Activated CD8-positive, alpha-beta T cell treated with anti-CD3 and anti-CD28 coated beads, Interleukin-2, amount 10 ng/mL, durations not matched to agents 7 days and 5 days (primary cell): ENCODE measurements at regions not wholly inside any gene's neighbourhood (a gene's known extent, or its start where the extent isn't known, plus 50 kb on each side); places are given as distances from the start of the nearest gene placed in this dataset.

Experiments
- ATAC-seq: fragments of 150-1000 bp; cut with Tn5 transposase; one replicate; pipeline ENCODE4 v1.10.0; 2021; ENCODE audit warnings: moderate library complexity
- CTCF ChIA-PET: fragments of 350-600 bp; sonication (Branson Sonifier 250); formaldehyde crosslinking; loops from one replicate; lab custom pipeline; 2021; ENCODE audit warnings: antibody characterized with exemption; lab: Charles Lee
- POLR2A ChIA-PET: fragments of 350-600 bp; sonication (Branson Sonifier 250); formaldehyde crosslinking; loops from one replicate; lab custom pipeline; 2021; ENCODE audit warnings: antibody characterized with exemption; lab: Charles Lee
- DNase-seq: peaks from one replicate; pipeline ENCODE4 v3.0.0-alpha.2; 2020
- H3K27ac Mint-ChIP-seq: one replicate; pipeline ENCODE4 v1.8.0; 2021; ENCODE audit warnings: mild to moderate bottlenecking, mixed read lengths
- H3K27me3 Mint-ChIP-seq: one replicate; pipeline ENCODE4 v1.8.0; 2021; ENCODE audit warnings: low read depth, mixed read lengths
- H3K36me3 Mint-ChIP-seq: one replicate; pipeline ENCODE4 v1.8.0; 2021; ENCODE audit warnings: low read depth, mixed read lengths
- H3K4me1 Mint-ChIP-seq: one replicate; pipeline ENCODE4 v1.8.0; 2021; ENCODE audit warnings: low read depth, mixed read lengths
- H3K4me3 Mint-ChIP-seq: one replicate; pipeline ENCODE4 v1.8.0; 2021; ENCODE audit warnings: mild to moderate bottlenecking, mixed read lengths
- H3K9me3 Mint-ChIP-seq: one replicate; pipeline ENCODE4 v1.8.0; 2022; ENCODE audit warnings: mixed read lengths; ENCODE audit not compliant: insufficient read depth

- ChIA-PET POLR2A (no interaction called here), CTCF (no interaction called here)
- H3K4me3 Mint-ChIP-seq = no peak overlapping the region
- no peak overlapping the region for H3K27ac Mint-ChIP-seq
- no peaks in the 10 kb centered on the region for H3K27me3 Mint-ChIP-seq
- ATAC-seq (no peak), DNase-seq (no peak)
- no peaks in the 10 kb centered on the region for H3K4me1 Mint-ChIP-seq
- no peaks in the 10 kb centered on the region for H3K36me3 Mint-ChIP-seq
- H3K9me3 Mint-ChIP-seq = peaks cover 6% of the 10 kb centered on the region
Observed at GRCh38 chr9:107727086-107727780, 237.7 kb upstream of the KLF4 start.

GRCh38 chr9:107723015-107723414, 233.4 kb upstream of the KLF4 start:
- CTCF ChIA-PET = no interaction called here
- H3K36me3 Mint-ChIP-seq = no peaks in the 10 kb centered on the region
- H3K27ac Mint-ChIP-seq = no peak overlapping the region
- H3K4me3 Mint-ChIP-seq = no peak overlapping the region
- POLR2A ChIA-PET = no interaction called here
- ATAC-seq (no peak), DNase-seq (no peak)
- H3K4me1 Mint-ChIP-seq = no peaks in the 10 kb centered on the region
- no peaks in the 10 kb centered on the region for H3K27me3 Mint-ChIP-seq
- H3K9me3 Mint-ChIP-seq = peaks cover 3% of the 10 kb centered on the region

GRCh38 chr9:107721705-107722245, 232.2 kb upstream of the KLF4 start:
- CTCF ChIA-PET = no interaction called here
- H3K27ac Mint-ChIP-seq = no peak overlapping the region

GRCh38 chr9:107720501-107720900, 230.9 kb upstream of the KLF4 start:
- no peaks in the 10 kb centered on the region for H3K36me3 Mint-ChIP-seq
- no peak overlapping the region for H3K27ac Mint-ChIP-seq
- H3K9me3 Mint-ChIP-seq = peaks cover 3% of the 10 kb centered on the region
- DNase-seq = no peak
- H3K4me1 Mint-ChIP-seq = no peaks in the 10 kb centered on the region
- no peak for ATAC-seq
- no peak overlapping the region for H3K4me3 Mint-ChIP-seq
- ChIA-PET CTCF (no interaction called here), POLR2A (no interaction called here)
- no peaks in the 10 kb centered on the region for H3K27me3 Mint-ChIP-seq

More at GRCh38 chr9:107721705-107722245, 232.2 kb upstream of the KLF4 start:
- POLR2A ChIA-PET = no interaction called here
- ATAC-seq (no peak), DNase-seq (no peak)
- Mint-ChIP-seq H3K9me3 (peaks cover 3% of the 10 kb centered on the region), H3K4me1 (no peaks in the 10 kb centered on the region), H3K36me3 (no peaks in the 10 kb centered on the region), H3K27me3 (no peaks in the 10 kb centered on the region), H3K4me3 (no peak overlapping the region)

- H3K27ac Mint-ChIP-seq = no peak overlapping the region
- DNase-seq (no peak), ATAC-seq (no peak)
- no peaks in the 10 kb centered on the region for H3K27me3 Mint-ChIP-seq
- H3K4me1 Mint-ChIP-seq = no peaks in the 10 kb centered on the region
- no peak overlapping the region for H3K4me3 Mint-ChIP-seq
- H3K36me3 Mint-ChIP-seq = no peaks in the 10 kb centered on the region
- H3K9me3 Mint-ChIP-seq = peaks cover 3% of the 10 kb centered on the region
- ChIA-PET CTCF (no interaction called here), POLR2A (no interaction called here)
Observed at GRCh38 chr9:107717529-107718314, 228.2 kb upstream of the KLF4 start.

GRCh38 chr9:107715740-107716139, 226.2 kb upstream of the KLF4 start:
- CTCF ChIA-PET = no interaction called here
- DNase-seq = no peak
- H3K27me3 Mint-ChIP-seq = no peaks in the 10 kb centered on the region
- H3K4me3 Mint-ChIP-seq = no peak overlapping the region
- ATAC-seq = no peak
- no peaks in the 10 kb centered on the region for H3K36me3 Mint-ChIP-seq
- POLR2A ChIA-PET = no interaction called here
- H3K9me3 Mint-ChIP-seq = no peaks in the 10 kb centered on the region
- H3K27ac Mint-ChIP-seq = no peak overlapping the region
- H3K4me1 Mint-ChIP-seq = no peaks in the 10 kb centered on the region

- no peak for DNase-seq
- Mint-ChIP-seq H3K9me3 (no peaks in the 10 kb centered on the region), H3K4me3 (no peak overlapping the region), H3K27me3 (no peaks in the 10 kb centered on the region), H3K36me3 (no peaks in the 10 kb centered on the region), H3K4me1 (no peaks in the 10 kb centered on the region), H3K27ac (no peak overlapping the region)
- no peak for ATAC-seq
- POLR2A ChIA-PET = no interaction called here
- CTCF ChIA-PET = no interaction called here
Observed at GRCh38 chr9:107713470-107713869, 223.9 kb upstream of the KLF4 start.

GRCh38 chr9:107712390-107712789, 222.8 kb upstream of the KLF4 start:
- H3K9me3 Mint-ChIP-seq = no peaks in the 10 kb centered on the region

GRCh38 chr9:107711542-107711941, 222.0 kb upstream of the KLF4 start:
- H3K27me3 Mint-ChIP-seq = no peaks in the 10 kb centered on the region
- ChIA-PET CTCF (no interaction called here), POLR2A (no interaction called here)
- no peak overlapping the region for H3K4me3 Mint-ChIP-seq
- no peaks in the 10 kb centered on the region for H3K4me1 Mint-ChIP-seq
- H3K27ac Mint-ChIP-seq = no peak overlapping the region
- no peaks in the 10 kb centered on the region for H3K9me3 Mint-ChIP-seq
- DNase-seq (no peak), ATAC-seq (no peak)
- H3K36me3 Mint-ChIP-seq = no peaks in the 10 kb centered on the region

More at GRCh38 chr9:107712390-107712789, 222.8 kb upstream of the KLF4 start:
- ChIA-PET CTCF (no interaction called here), POLR2A (no interaction called here)
- no peaks in the 10 kb centered on the region for H3K27me3 Mint-ChIP-seq
- DNase-seq = no peak
- H3K36me3 Mint-ChIP-seq = no peaks in the 10 kb centered on the region
- H3K4me1 Mint-ChIP-seq = no peaks in the 10 kb centered on the region
- no peak overlapping the region for H3K4me3 Mint-ChIP-seq
- H3K27ac Mint-ChIP-seq = no peak overlapping the region
- no peak for ATAC-seq

- H3K4me1 Mint-ChIP-seq = no peaks in the 10 kb centered on the region
- no peaks in the 10 kb centered on the region for H3K9me3 Mint-ChIP-seq
- POLR2A ChIA-PET = no interaction called here
- H3K27me3 Mint-ChIP-seq = no peaks in the 10 kb centered on the region
- H3K4me3 Mint-ChIP-seq = no peak overlapping the region
- no peak overlapping the region for H3K27ac Mint-ChIP-seq
- H3K36me3 Mint-ChIP-seq = no peaks in the 10 kb centered on the region
- CTCF ChIA-PET = no interaction called here
- ATAC-seq = no peak
- no peak for DNase-seq
Observed at GRCh38 chr9:107710953-107711352, 221.4 kb upstream of the KLF4 start.

GRCh38 chr9:107710546-107710945, 221.0 kb upstream of the KLF4 start:
- DNase-seq = no peak
- Mint-ChIP-seq H3K9me3 (no peaks in the 10 kb centered on the region), H3K27ac (no peak overlapping the region), H3K4me1 (no peaks in the 10 kb centered on the region), H3K27me3 (no peaks in the 10 kb centered on the region), H3K4me3 (no peak overlapping the region), H3K36me3 (no peaks in the 10 kb centered on the region)
- ChIA-PET CTCF (no interaction called here), POLR2A (no interaction called here)
- no peak for ATAC-seq

- Mint-ChIP-seq H3K27me3 (no peaks in the 10 kb centered on the region), H3K4me1 (no peaks in the 10 kb centered on the region), H3K36me3 (no peaks in the 10 kb centered on the region), H3K9me3 (no peaks in the 10 kb centered on the region), H3K4me3 (no peak overlapping the region), H3K27ac (no peak overlapping the region)
- DNase-seq = no peak
- ChIA-PET CTCF (no interaction called here), POLR2A (no interaction called here)
- no peak for ATAC-seq
Observed at GRCh38 chr9:107708791-107709190, 219.2 kb upstream of the KLF4 start.
